Endothelial cell of umbilical vein (primary cell): ENCODE measurements at regions not wholly inside any gene's neighbourhood (a gene's known extent, or its start where the extent isn't known, plus 50 kb on each side); places are given as distances from the start of the nearest gene placed in this dataset.

ENCODE experiments used
- BruUV-seq: library from RNA; stranded (reverse); fragments of 400-500 nt; replicated peaks from 2 replicates; lab custom pipeline; 2021; lab: Mats Ljungman, UMichigan
- CTCF ChIA-PET: fragments of 300-600, 350-600 bp; sonication (Branson Sonifier 250); formaldehyde crosslinking; loops from one replicate; lab custom pipeline; 2021; ENCODE audit warnings: antibody characterized with exemption, inconsistent platforms; lab: Charles Lee
- POLR2A ChIA-PET: fragments of 300-600, 350-600 bp; sonication (Branson Sonifier 250); formaldehyde crosslinking; loops from one replicate; lab custom pipeline; 2021; ENCODE audit warnings: antibody characterized with exemption, inconsistent platforms; lab: Charles Lee
- DNase-seq: peaks from one replicate; pipeline ENCODE4 v3.0.0-alpha.2; 2011; ENCODE audit warnings: low read depth, low spot score
- FAIRE-seq: peaks from 2 replicates; lab custom pipeline; 2011; peaks lifted over from hg19 to GRCh38; lab: Jason Lieb, UNC
- H2AFZ ChIP-seq: 2 replicates; pipeline ENCODE4 v1.6.0; 2012; ENCODE audit warnings: low read depth, low read length, control low read depth, inconsistent platforms
- H3K27ac ChIP-seq: 2 replicates; pipeline ENCODE4 v1.5.1; 2011; ENCODE audit warnings: low read depth, mild to moderate bottlenecking, control low read depth, low read length, moderate library complexity; ENCODE audit not compliant: insufficient read depth
- H3K27me3 ChIP-seq, 2 experiments: 2 replicates each; pipeline versions ENCODE4 v1.6.0 to v1.6.1; 2011; ENCODE audit warnings: low read length in 2 of 2, mixed read lengths in 1 of 2; ENCODE audit not compliant: control insufficient read depth in 2 of 2, insufficient read depth in 2 of 2
- H3K36me3 ChIP-seq, 2 experiments: 2 replicates in 1 of 2; 3 replicates in 1 of 2; pipeline ENCODE4 v1.5.1; 2011; ENCODE audit warnings: low read length in 2 of 2, mild to moderate bottlenecking in 1 of 2, moderate library complexity in 1 of 2; ENCODE audit not compliant: control insufficient read depth in 2 of 2, insufficient read depth in 2 of 2; ENCODE audit errors: extremely low read depth in 1 of 2
- H3K4me1 ChIP-seq: 3 replicates; pipeline ENCODE4 v1.5.1; 2011; ENCODE audit warnings: mild to moderate bottlenecking, low read length; ENCODE audit not compliant: control insufficient read depth, insufficient read depth; ENCODE audit errors: extremely low read depth
- H3K4me2 ChIP-seq: 2 replicates; pipeline ENCODE4 v1.6.1; 2011; ENCODE audit warnings: low read length, control low read depth, mixed read lengths; ENCODE audit not compliant: insufficient read depth
- H3K4me3 ChIP-seq, 3 experiments: fragments of 200-600 bp in 1 of 3; sonication (generic), shearing (Covaris generic) in 1 of 3; replicated peaks in 1 of 3; 2 replicates each; pipeline ENCODE4 v1.5.1; 2011 to 2016; ENCODE audit warnings: control low read depth in 3 of 3, low read length in 3 of 3, mild to moderate bottlenecking in 2 of 3, inconsistent platforms in 1 of 3, low read depth in 1 of 3, moderate library complexity in 1 of 3; ENCODE audit not compliant: insufficient read depth in 1 of 3
- H3K79me2 ChIP-seq: 2 replicates; pipeline ENCODE4 v1.6.0; 2012; ENCODE audit warnings: low read length, inconsistent platforms; ENCODE audit not compliant: control insufficient read depth, insufficient read depth
- H3K9ac ChIP-seq: replicated peaks from 2 replicates; pipeline ENCODE3; 2011; ENCODE audit warnings: low read length, control low read depth; ENCODE audit not compliant: insufficient read depth; ENCODE audit errors: extremely low read depth
- H3K9me1 ChIP-seq: replicated peaks from 3 replicates; pipeline ENCODE4 v1.6.0; 2011; ENCODE audit warnings: mild to moderate bottlenecking, low read length; ENCODE audit not compliant: control insufficient read depth, insufficient read depth; ENCODE audit errors: extremely low read depth
- H3K9me3 ChIP-seq: replicated peaks from 2 replicates; pipeline ENCODE4 v1.5.1; 2012; ENCODE audit warnings: low read length, inconsistent platforms; ENCODE audit not compliant: control insufficient read depth, insufficient read depth
- H4K20me1 ChIP-seq: replicated peaks from 2 replicates; pipeline ENCODE3; 2011; ENCODE audit warnings: mild to moderate bottlenecking, low read length; ENCODE audit not compliant: control insufficient read depth, insufficient read depth; ENCODE audit errors: extremely low read depth
- EZH2 ChIP-seq: IDR thresholded peaks from 2 replicates; pipeline ENCODE4 v1.6.1; 2012; ENCODE audit warnings: borderline replicate concordance, low read depth, mild to moderate bottlenecking, moderate library complexity, low read length, inconsistent platforms; ENCODE audit not compliant: severe bottlenecking
- FOS ChIP-seq: IDR thresholded peaks from 2 replicates; pipeline ENCODE4 v1.6.1; 2011; ENCODE audit warnings: mild to moderate bottlenecking, low read length, moderate library complexity, borderline replicate concordance; ENCODE audit not compliant: insufficient read depth
- GATA2 ChIP-seq: IDR thresholded peaks from 2 replicates; pipeline ENCODE4 v1.7.0; 2011; ENCODE audit warnings: low read depth, mild to moderate bottlenecking, moderate library complexity, mixed read lengths, low read length; ENCODE audit not compliant: insufficient read length, insufficient read depth
- JUN ChIP-seq: IDR thresholded peaks from 2 replicates; pipeline ENCODE4 v1.6.1; 2011; ENCODE audit warnings: borderline replicate concordance, low read depth; ENCODE audit not compliant: insufficient read length, insufficient read depth
- MYC ChIP-seq: IDR thresholded peaks from one replicate; pipeline ENCODE4 v1.6.1; 2011; ENCODE audit warnings: mild to moderate bottlenecking, low read depth, low read length
- POLR2A ChIP-seq: IDR thresholded peaks from 2 replicates; pipeline ENCODE4 v1.6.1; 2012; ENCODE audit warnings: low read depth, mild to moderate bottlenecking, control low read depth, low read length
- POLR2AphosphoS5 ChIP-seq: IDR thresholded peaks from 2 replicates; pipeline ENCODE4 v1.6.1; 2012; ENCODE audit warnings: low read depth, mild to moderate bottlenecking, control low read depth, low read length, moderate library complexity; ENCODE audit not compliant: insufficient read depth
- dilution Hi-C: fragments of 300-500 bp; cut with MboI; formaldehyde crosslinking; loops from one replicate; pipeline ENCODE4 v1.15.0; 2019; ENCODE audit warnings: low sequenced_read_pairs; ENCODE audit not compliant: extremely low pct_ligation_motif_present
- intact Hi-C: fragments of 100-400 bp; cut with micrococcal nuclease; formaldehyde crosslinking; loops from one replicate; pipeline ENCODE4 v1.10.0; 2022
- TF ChIP-seq, protein P1 (sequence below): IDR thresholded peaks from 2 replicates; pipeline ENCODE4 v1.6.1; 2011; ENCODE audit not compliant: insufficient read depth, insufficient read length
- TF ChIP-seq, protein P2 (sequence below), 2 donors: IDR thresholded peaks; 1 replicate in 1 of 2; 2 replicates in 1 of 2; pipeline ENCODE4 v1.5.1; 2011; ENCODE audit warnings: low read length in 2 of 2, mild to moderate bottlenecking in 2 of 2, moderate library complexity in 2 of 2, control low read depth in 1 of 2, inconsistent platforms in 1 of 2, low read depth in 1 of 2; ENCODE audit not compliant: insufficient read depth in 1 of 2; ENCODE audit errors: extremely low read depth in 1 of 2

DNA sequence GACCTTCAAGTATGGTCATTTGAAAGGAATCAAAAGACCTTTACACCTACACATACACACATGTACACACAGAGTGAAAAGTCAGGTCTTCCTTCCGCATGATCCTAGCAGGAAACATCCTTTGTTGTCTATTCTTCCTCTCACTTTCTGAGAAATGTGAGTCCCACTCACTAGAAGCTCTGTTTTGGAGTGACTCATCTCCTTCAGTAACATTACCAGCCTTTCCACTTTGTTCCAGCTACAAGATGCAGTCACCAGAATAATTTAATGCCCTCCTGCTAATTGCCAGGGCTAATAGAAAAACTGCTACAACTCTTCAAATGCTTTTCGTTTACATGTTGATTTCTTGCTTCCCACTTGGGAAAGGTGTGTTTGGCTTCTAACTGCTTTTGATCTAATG is 417.3 kb downstream of the RASEF start:
- Histone ChIP-seq H4K20me1 (no peaks in the 10 kb centered on the region), H3K27me3 (no peaks in the 10 kb centered on the region), H3K4me1 (no peaks in the 10 kb centered on the region), H3K4me3 (no peak overlapping the region), H3K9ac (no peak overlapping the region), H2AFZ (no peak overlapping the region), H3K9me3 (peaks cover 2% of the 10 kb centered on the region), H3K36me3 (no peaks in the 10 kb centered on the region), H3K9me1 (no peaks in the 10 kb centered on the region), H3K4me2 (no peak overlapping the region), H3K79me2 (no peaks in the 10 kb centered on the region), H3K27ac (no peak overlapping the region)
- ChIA-PET POLR2A (no interaction called here), CTCF (no interaction called here)
- FAIRE-seq = no peak
- dilution Hi-C loops (no loop called here), intact Hi-C loops (no loop called here)
- BruUV-seq = no TSS peak
- TF ChIP-seq JUN (no peak), GATA2 (no peak), MYC (no peak), POLR2AphosphoS5 (no peak), EZH2 (no peak), POLR2A (no peak), FOS (no peak)
- TF ChIP-seq, protein P1, sequence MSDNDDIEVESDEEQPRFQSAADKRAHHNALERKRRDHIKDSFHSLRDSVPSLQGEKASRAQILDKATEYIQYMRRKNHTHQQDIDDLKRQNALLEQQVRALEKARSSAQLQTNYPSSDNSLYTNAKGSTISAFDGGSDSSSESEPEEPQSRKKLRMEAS = no peak
- TF ChIP-seq, protein P2, sequence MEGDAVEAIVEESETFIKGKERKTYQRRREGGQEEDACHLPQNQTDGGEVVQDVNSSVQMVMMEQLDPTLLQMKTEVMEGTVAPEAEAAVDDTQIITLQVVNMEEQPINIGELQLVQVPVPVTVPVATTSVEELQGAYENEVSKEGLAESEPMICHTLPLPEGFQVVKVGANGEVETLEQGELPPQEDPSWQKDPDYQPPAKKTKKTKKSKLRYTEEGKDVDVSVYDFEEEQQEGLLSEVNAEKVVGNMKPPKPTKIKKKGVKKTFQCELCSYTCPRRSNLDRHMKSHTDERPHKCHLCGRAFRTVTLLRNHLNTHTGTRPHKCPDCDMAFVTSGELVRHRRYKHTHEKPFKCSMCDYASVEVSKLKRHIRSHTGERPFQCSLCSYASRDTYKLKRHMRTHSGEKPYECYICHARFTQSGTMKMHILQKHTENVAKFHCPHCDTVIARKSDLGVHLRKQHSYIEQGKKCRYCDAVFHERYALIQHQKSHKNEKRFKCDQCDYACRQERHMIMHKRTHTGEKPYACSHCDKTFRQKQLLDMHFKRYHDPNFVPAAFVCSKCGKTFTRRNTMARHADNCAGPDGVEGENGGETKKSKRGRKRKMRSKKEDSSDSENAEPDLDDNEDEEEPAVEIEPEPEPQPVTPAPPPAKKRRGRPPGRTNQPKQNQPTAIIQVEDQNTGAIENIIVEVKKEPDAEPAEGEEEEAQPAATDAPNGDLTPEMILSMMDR (IDR thresholded peaks at IDR 0.05; ENCODE audit: extremely low read depth in 1 of 2, insufficient read depth in 1 of 2, low read depth in 1 of 2, low read length in 2 of 2) = no peak
- no peak for DNase-seq
